HuH-7 (cell line): ENCODE measurements at regions not wholly inside any gene's neighbourhood (a gene's known extent, or its start where the extent isn't known, plus 50 kb on each side); places are given as distances from the start of the nearest gene placed in this dataset.

Experiments
- DNase-seq: peaks from one replicate; pipeline ENCODE4 v3.0.0; 2011; ENCODE audit warnings: low spot score

GRCh38 chr1:113219828-113220227 is 146.8 kb downstream of the LRIG2 start:
- no peak for DNase-seq

- no peak for DNase-seq
Observed at GRCh38 chr1:113223040-113223439, 150.0 kb downstream of the LRIG2 start.

GRCh38 chr1:113223546-113223945 is 150.5 kb downstream of the LRIG2 start:
- no peak for DNase-seq

GRCh38 chr1:113226148-113226547 is 153.2 kb downstream of the LRIG2 start:
- DNase-seq, result no peak

GRCh38 chr1:113231866-113232265 is 158.4 kb upstream of the MAGI3 start:
- DNase-seq, result no peak

- DNase-seq, result no peak
Observed at GRCh38 chr1:113233441-113233840, 156.9 kb upstream of the MAGI3 start.

- DNase-seq, result no peak
Observed at GRCh38 chr1:113241237-113241636, 149.1 kb upstream of the MAGI3 start.

GRCh38 chr1:113242481-113242880 is 147.8 kb upstream of the MAGI3 start:
- DNase-seq, result no peak

GRCh38 chr1:113243529-113243928 is 146.8 kb upstream of the MAGI3 start:
- no peak for DNase-seq

- no peak for DNase-seq
Observed at GRCh38 chr1:113244112-113244820, 146.0 kb upstream of the MAGI3 start.

GRCh38 chr1:113245252-113245651 is 145.1 kb upstream of the MAGI3 start:
- DNase-seq, result no peak

- no peak for DNase-seq
Observed at GRCh38 chr1:113246929-113247328, 143.4 kb upstream of the MAGI3 start.

GRCh38 chr1:113247355-113247754 is 143.0 kb upstream of the MAGI3 start:
- no peak for DNase-seq

GRCh38 chr1:113247782-113248181 is 142.5 kb upstream of the MAGI3 start:
- DNase-seq, result no peak

GRCh38 chr1:113248494-113248893 is 141.8 kb upstream of the MAGI3 start:
- no peak for DNase-seq

GRCh38 chr1:113250161-113250560 is 140.2 kb upstream of the MAGI3 start:
- DNase-seq, result no peak

GRCh38 chr1:113252166-113252565 is 138.1 kb upstream of the MAGI3 start:
- DNase-seq, result no peak

GRCh38 chr1:113253187-113253586 is 137.1 kb upstream of the MAGI3 start:
- no peak for DNase-seq

- DNase-seq, result no peak
Observed at GRCh38 chr1:113253590-113253989, 136.7 kb upstream of the MAGI3 start.

- DNase-seq, result peak; percentile 21
Observed at GRCh38 chr1:113255038-113255719, 135.1 kb upstream of the MAGI3 start.

- DNase-seq, result no peak
Observed at GRCh38 chr1:113255720-113256347, 134.5 kb upstream of the MAGI3 start.

GRCh38 chr1:113256348-113256729 is 134.0 kb upstream of the MAGI3 start:
- no peak for DNase-seq

GRCh38 chr1:113259988-113260387 is 130.3 kb upstream of the MAGI3 start:
- DNase-seq, result no peak
